8988T (cell line): ENCODE measurements at regions not wholly inside any gene's neighbourhood (a gene's known extent, or its start where the extent isn't known, plus 50 kb on each side); places are given as distances from the start of the nearest gene placed in this dataset.
"Not testable (repeated sequence)": the region's sequence is repeated elsewhere in the genome, so short reads cannot be mapped to it uniquely, and the experiment has no call there.

Experiments
- DNase-seq: peaks from one replicate; pipeline ENCODE4 v3.0.0; 2011

GRCh38 chr16:24624102-24624501, 84.7 kb downstream of the RBBP6 start:
- no peak for DNase-seq

- DNase-seq, result no peak
Measured at GRCh38 chr16:24626256-24626655, 86.9 kb downstream of the RBBP6 start.

- DNase-seq, result no peak
Measured at GRCh38 chr16:24634919-24635318, 94.5 kb upstream of the TNRC6A start.

GRCh38 chr16:24635900-24636610, 93.4 kb upstream of the TNRC6A start:
- DNase-seq, result no peak

GRCh38 chr16:24639769-24640168, 89.7 kb upstream of the TNRC6A start:
- DNase-seq, result no peak

GRCh38 chr16:24643489-24643888, 86.0 kb upstream of the TNRC6A start:
- DNase-seq, result no peak

- DNase-seq, result peak; percentile 20
Measured at GRCh38 chr16:24645739-24646645, 83.5 kb upstream of the TNRC6A start.

GRCh38 chr16:24646646-24646995, 82.8 kb upstream of the TNRC6A start:
- no peak for DNase-seq

GRCh38 chr16:24652209-24652712, 77.2 kb upstream of the TNRC6A start:
- DNase-seq, result no peak

GRCh38 chr16:24652803-24653202, 76.6 kb upstream of the TNRC6A start:
- DNase-seq, result no peak

- DNase-seq, result no peak
Measured at GRCh38 chr16:24653725-24654124, 75.7 kb upstream of the TNRC6A start.

- not testable (repeated sequence) for DNase-seq
Measured at GRCh38 chr16:24665942-24666341, 63.5 kb upstream of the TNRC6A start.

GRCh38 chr16:24667244-24667764, 62.1 kb upstream of the TNRC6A start:
- DNase-seq, result no peak

- DNase-seq, result no peak
Measured at GRCh38 chr16:24668481-24669061, 60.9 kb upstream of the TNRC6A start.

- no peak for DNase-seq
Measured at GRCh38 chr16:24670623-24671454, 58.6 kb upstream of the TNRC6A start.

- DNase-seq, result no peak
Measured at GRCh38 chr16:24671455-24671954, 57.9 kb upstream of the TNRC6A start.

GRCh38 chr16:24673155-24673554, 56.3 kb upstream of the TNRC6A start:
- no peak for DNase-seq

GRCh38 chr16:24674877-24675276, 54.6 kb upstream of the TNRC6A start:
- DNase-seq, result no peak

- no peak for DNase-seq
Measured at GRCh38 chr16:24677388-24677787, 52.1 kb upstream of the TNRC6A start.
